GM23338 (cell line): ENCODE measurements at regions not wholly inside any gene's neighbourhood (a gene's known extent, or its start where the extent isn't known, plus 50 kb on each side); places are given as distances from the start of the nearest gene placed in this dataset.

ENCODE experiments used
- ATAC-seq: fragments of 200-7000 bp; cut with Tn5 transposase; 3 replicates; pipeline ENCODE4 v1.9.1; 2020
- DNase-seq: peaks from one replicate; pipeline ENCODE4 v3.0.0-alpha.2; 2015; ENCODE audit warnings: low spot score
- H2AFZ ChIP-seq: fragments of 200-600 bp; sonication (generic); 2 replicates; pipeline ENCODE4 v1.8.0; 2016; ENCODE audit warnings: antibody characterized with exemption, mild to moderate bottlenecking, moderate library complexity
- H3F3A ChIP-seq: fragments of 200-600 bp; sonication (generic); replicated peaks from 2 replicates; pipeline ENCODE4 v1.8.0; 2017; ENCODE audit warnings: antibody characterized with exemption, mixed run types, low read depth
- H3K27ac ChIP-seq: fragments of 200-600 bp; sonication (generic); 2 replicates; pipeline ENCODE4 v1.6.1; 2016; ENCODE audit warnings: low read depth
- H3K27me3 ChIP-seq: fragments of 200-600 bp; sonication (generic); 2 replicates; pipeline ENCODE4 v1.8.0; 2016; ENCODE audit warnings: mild to moderate bottlenecking, mixed run types, moderate library complexity; ENCODE audit not compliant: insufficient read depth
- H3K36me3 ChIP-seq: fragments of 200-600 bp; sonication (generic); 2 replicates; pipeline ENCODE4 v1.8.0; 2016; ENCODE audit warnings: mild to moderate bottlenecking; ENCODE audit not compliant: insufficient read depth
- H3K4me1 ChIP-seq: fragments of 200-600 bp; sonication (generic); 2 replicates; pipeline ENCODE4 v1.8.0; 2016; ENCODE audit warnings: mild to moderate bottlenecking, moderate library complexity; ENCODE audit not compliant: insufficient read depth
- H3K4me2 ChIP-seq: fragments of 200-600 bp; sonication (generic); 2 replicates; pipeline ENCODE4 v1.7.1; 2017; ENCODE audit warnings: mixed run types
- H3K4me3 ChIP-seq: fragments of 200-600 bp; sonication (generic); 2 replicates; pipeline ENCODE4 v1.6.1; 2016; ENCODE audit warnings: mixed run types
- H3K79me2 ChIP-seq: fragments of 200-600 bp; sonication (generic); replicated peaks from 2 replicates; pipeline ENCODE4 v1.8.0; 2017; ENCODE audit warnings: mild to moderate bottlenecking; ENCODE audit not compliant: insufficient read depth
- H3K9me2 ChIP-seq: fragments of 200-600 bp; sonication (generic); 2 replicates; pipeline ENCODE4 v1.8.0; 2017; ENCODE audit not compliant: insufficient read depth
- H4K20me1 ChIP-seq: fragments of 200-600 bp; sonication (generic); replicated peaks from 2 replicates; pipeline ENCODE4 v1.8.0; 2017; ENCODE audit warnings: mild to moderate bottlenecking; ENCODE audit not compliant: insufficient read depth
- H3K27ac Mint-ChIP-seq: 2 replicates; pipeline ENCODE4 v1.8.0; 2020; ENCODE audit warnings: inconsistent platforms, mild to moderate bottlenecking, moderate library complexity, mixed read lengths
- H3K27me3 Mint-ChIP-seq: 3 replicates; pipeline ENCODE4 v1.8.0; 2022; ENCODE audit warnings: low read depth, mild to moderate bottlenecking, moderate library complexity, mixed read lengths, inconsistent platforms; ENCODE audit not compliant: insufficient read depth, poor library complexity
- H3K36me3 Mint-ChIP-seq: 3 replicates; pipeline ENCODE4 v1.8.0; 2021; ENCODE audit warnings: low read depth, mild to moderate bottlenecking, inconsistent platforms, moderate library complexity, mixed read lengths
- H3K4me1 Mint-ChIP-seq: 3 replicates; pipeline ENCODE4 v1.8.0; 2020; ENCODE audit warnings: mild to moderate bottlenecking, inconsistent platforms, mixed read lengths
- H3K4me3 Mint-ChIP-seq: 3 replicates; pipeline ENCODE4 v1.8.0; 2021; ENCODE audit warnings: moderate library complexity, mild to moderate bottlenecking, inconsistent platforms, mixed read lengths
- H3K9me3 Mint-ChIP-seq: 3 replicates; pipeline ENCODE4 v1.8.0; 2020; ENCODE audit warnings: moderate library complexity, mild to moderate bottlenecking, inconsistent platforms, mixed read lengths
- CREB1 ChIP-seq: fragments of 250-450 bp; sonication (Bioruptor Pico); IDR thresholded peaks from 2 replicates; pipeline ENCODE4 v1.5.0; 2020; ENCODE audit warnings: low read depth, mild to moderate bottlenecking, moderate library complexity
- JUNB ChIP-seq: IDR thresholded peaks from one replicate; pipeline ENCODE4 v1.6.1; 2016; ENCODE audit warnings: antibody characterized with exemption; ENCODE audit not compliant: unreplicated experiment
- NANOG ChIP-seq: IDR thresholded peaks from 2 replicates; pipeline ENCODE4 v1.6.1; 2016; ENCODE audit warnings: antibody characterized with exemption, borderline replicate concordance
- STAT1 ChIP-seq: IDR thresholded peaks from one replicate; pipeline ENCODE4 v1.6.1; 2016; ENCODE audit warnings: antibody characterized with exemption; ENCODE audit not compliant: unreplicated experiment
- TF ChIP-seq, protein P1 (sequence below): fragments of 250-450 bp; sonication (Bioruptor Pico); IDR thresholded peaks from 2 replicates; pipeline ENCODE4 v1.5.0; 2020; ENCODE audit warnings: mild to moderate bottlenecking, moderate library complexity
- TF ChIP-seq, protein P2 (sequence below): IDR thresholded peaks from 2 replicates; pipeline ENCODE4 v1.6.1; 2016; ENCODE audit warnings: antibody characterized with exemption
- TF ChIP-seq, protein P3 (sequence below): IDR thresholded peaks from one replicate; pipeline ENCODE4 v1.6.1; 2018; ENCODE audit warnings: antibody characterized with exemption; ENCODE audit not compliant: unreplicated experiment
- TF ChIP-seq, protein P4 (sequence below), 2 experiments: fragments of 200-600 bp in 1 of 2; sonication (generic) in 1 of 2; conservative IDR thresholded peaks; 2 replicates each; pipeline versions ENCODE4 v1.5.1 to v1.6.1; 2016 to 2017; ENCODE audit warnings: antibody characterized with exemption in 2 of 2, low read depth in 2 of 2, mild to moderate bottlenecking in 2 of 2, moderate library complexity in 1 of 2

DNA sequence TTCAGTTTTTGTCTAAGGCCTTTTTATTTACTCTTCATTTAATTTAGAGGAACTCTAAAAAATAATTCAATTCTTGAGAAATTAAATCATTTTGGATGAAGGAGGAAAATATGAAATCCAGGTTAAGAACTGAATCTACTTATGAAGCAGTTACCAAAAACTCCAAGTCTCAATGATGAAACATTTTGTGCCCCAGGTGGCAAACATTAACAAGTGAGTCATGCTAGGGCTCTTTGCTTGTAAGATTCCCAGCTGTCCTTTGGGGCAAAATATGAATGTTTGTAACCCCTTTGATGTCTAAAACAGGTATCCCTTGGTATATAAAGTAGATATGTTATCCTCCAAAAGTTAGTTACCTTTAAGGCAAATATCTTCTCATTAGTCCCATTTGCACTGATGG, 202.4 kb downstream of the NEDD1 start:
- no peak overlapping the region for H3K4me3 Mint-ChIP-seq
- H3K27me3 Mint-ChIP-seq: no peaks in the 10 kb centered on the region

More for the DNA sequence above, 202.4 kb downstream of the NEDD1 start:
- Mint-ChIP-seq H3K27ac (no peak overlapping the region), H3K9me3 (peaks cover 9% of the 10 kb centered on the region; the same call in 2 of the 3 replicates), H3K4me1 (no peaks in the 10 kb centered on the region), H3K36me3 (peaks cover 6% of the 10 kb centered on the region; the same call in 1 of the 3 replicates)
- no peaks in the 10 kb centered on the region for H4K20me1 ChIP-seq
- no peak overlapping the region for H3K4me2 ChIP-seq
- no peak overlapping the region for H3K27ac ChIP-seq
- no peak overlapping the region for H3K4me3 ChIP-seq
- no peaks in the 10 kb centered on the region for H3K27me3 ChIP-seq
- no peaks in the 10 kb centered on the region for H3K36me3 ChIP-seq
- no peaks in the 10 kb centered on the region for H3K4me1 ChIP-seq
- H3K9me2 ChIP-seq: 0 out of 2 replicates have a peak, but pooled peaks cover 10% of the 10 kb centered on the region
- ATAC-seq (no peak), DNase-seq (no peak)
- no peak overlapping the region for H2AFZ ChIP-seq
- no peaks in the 10 kb centered on the region for H3K79me2 ChIP-seq
- H3F3A ChIP-seq: no peaks in the 10 kb centered on the region
- TF ChIP-seq, protein P1, sequence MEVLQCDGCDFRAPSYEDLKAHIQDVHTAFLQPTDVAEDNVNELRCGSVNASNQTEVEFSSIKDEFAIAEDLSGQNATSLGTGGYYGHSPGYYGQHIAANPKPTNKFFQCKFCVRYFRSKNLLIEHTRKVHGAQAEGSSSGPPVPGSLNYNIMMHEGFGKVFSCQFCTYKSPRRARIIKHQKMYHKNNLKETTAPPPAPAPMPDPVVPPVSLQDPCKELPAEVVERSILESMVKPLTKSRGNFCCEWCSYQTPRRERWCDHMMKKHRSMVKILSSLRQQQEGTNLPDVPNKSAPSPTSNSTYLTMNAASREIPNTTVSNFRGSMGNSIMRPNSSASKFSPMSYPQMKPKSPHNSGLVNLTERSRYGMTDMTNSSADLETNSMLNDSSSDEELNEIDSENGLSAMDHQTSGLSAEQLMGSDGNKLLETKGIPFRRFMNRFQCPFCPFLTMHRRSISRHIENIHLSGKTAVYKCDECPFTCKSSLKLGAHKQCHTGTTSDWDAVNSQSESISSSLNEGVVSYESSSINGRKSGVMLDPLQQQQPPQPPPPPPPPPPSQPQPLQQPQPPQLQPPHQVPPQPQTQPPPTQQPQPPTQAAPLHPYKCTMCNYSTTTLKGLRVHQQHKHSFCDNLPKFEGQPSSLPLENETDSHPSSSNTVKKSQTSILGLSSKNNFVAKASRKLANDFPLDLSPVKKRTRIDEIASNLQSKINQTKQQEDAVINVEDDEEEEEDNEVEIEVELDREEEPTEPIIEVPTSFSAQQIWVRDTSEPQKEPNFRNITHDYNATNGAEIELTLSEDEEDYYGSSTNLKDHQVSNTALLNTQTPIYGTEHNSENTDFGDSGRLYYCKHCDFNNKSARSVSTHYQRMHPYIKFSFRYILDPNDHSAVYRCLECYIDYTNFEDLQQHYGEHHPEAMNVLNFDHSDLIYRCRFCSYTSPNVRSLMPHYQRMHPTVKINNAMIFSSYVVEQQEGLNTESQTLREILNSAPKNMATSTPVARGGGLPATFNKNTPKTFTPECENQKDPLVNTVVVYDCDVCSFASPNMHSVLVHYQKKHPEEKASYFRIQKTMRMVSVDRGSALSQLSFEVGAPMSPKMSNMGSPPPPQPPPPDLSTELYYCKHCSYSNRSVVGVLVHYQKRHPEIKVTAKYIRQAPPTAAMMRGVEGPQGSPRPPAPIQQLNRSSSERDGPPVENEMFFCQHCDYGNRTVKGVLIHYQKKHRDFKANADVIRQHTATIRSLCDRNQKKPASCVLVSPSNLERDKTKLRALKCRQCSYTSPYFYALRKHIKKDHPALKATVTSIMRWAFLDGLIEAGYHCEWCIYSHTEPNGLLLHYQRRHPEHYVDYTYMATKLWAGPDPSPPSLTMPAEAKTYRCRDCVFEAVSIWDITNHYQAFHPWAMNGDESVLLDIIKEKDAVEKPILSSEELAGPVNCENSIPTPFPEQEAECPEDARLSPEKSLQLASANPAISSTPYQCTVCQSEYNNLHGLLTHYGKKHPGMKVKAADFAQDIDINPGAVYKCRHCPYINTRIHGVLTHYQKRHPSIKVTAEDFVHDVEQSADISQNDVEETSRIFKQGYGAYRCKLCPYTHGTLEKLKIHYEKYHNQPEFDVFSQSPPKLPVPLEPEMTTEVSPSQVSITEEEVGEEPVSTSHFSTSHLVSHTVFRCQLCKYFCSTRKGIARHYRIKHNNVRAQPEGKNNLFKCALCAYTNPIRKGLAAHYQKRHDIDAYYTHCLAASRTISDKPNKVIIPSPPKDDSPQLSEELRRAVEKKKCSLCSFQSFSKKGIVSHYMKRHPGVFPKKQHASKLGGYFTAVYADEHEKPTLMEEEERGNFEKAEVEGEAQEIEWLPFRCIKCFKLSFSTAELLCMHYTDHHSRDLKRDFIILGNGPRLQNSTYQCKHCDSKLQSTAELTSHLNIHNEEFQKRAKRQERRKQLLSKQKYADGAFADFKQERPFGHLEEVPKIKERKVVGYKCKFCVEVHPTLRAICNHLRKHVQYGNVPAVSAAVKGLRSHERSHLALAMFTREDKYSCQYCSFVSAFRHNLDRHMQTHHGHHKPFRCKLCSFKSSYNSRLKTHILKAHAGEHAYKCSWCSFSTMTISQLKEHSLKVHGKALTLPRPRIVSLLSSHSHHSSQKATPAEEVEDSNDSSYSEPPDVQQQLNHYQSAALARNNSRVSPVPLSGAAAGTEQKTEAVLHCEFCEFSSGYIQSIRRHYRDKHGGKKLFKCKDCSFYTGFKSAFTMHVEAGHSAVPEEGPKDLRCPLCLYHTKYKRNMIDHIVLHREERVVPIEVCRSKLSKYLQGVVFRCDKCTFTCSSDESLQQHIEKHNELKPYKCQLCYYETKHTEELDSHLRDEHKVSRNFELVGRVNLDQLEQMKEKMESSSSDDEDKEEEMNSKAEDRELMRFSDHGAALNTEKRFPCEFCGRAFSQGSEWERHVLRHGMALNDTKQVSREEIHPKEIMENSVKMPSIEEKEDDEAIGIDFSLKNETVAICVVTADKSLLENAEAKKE (CRISPR knock-in tag): no peak
- TF ChIP-seq, protein P2, sequence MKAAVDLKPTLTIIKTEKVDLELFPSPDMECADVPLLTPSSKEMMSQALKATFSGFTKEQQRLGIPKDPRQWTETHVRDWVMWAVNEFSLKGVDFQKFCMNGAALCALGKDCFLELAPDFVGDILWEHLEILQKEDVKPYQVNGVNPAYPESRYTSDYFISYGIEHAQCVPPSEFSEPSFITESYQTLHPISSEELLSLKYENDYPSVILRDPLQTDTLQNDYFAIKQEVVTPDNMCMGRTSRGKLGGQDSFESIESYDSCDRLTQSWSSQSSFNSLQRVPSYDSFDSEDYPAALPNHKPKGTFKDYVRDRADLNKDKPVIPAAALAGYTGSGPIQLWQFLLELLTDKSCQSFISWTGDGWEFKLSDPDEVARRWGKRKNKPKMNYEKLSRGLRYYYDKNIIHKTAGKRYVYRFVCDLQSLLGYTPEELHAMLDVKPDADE: no peak
- TF ChIP-seq STAT1: no peak
- no peak for TF ChIP-seq CREB1 (CRISPR knock-in tag)
- TF ChIP-seq, protein P3, sequence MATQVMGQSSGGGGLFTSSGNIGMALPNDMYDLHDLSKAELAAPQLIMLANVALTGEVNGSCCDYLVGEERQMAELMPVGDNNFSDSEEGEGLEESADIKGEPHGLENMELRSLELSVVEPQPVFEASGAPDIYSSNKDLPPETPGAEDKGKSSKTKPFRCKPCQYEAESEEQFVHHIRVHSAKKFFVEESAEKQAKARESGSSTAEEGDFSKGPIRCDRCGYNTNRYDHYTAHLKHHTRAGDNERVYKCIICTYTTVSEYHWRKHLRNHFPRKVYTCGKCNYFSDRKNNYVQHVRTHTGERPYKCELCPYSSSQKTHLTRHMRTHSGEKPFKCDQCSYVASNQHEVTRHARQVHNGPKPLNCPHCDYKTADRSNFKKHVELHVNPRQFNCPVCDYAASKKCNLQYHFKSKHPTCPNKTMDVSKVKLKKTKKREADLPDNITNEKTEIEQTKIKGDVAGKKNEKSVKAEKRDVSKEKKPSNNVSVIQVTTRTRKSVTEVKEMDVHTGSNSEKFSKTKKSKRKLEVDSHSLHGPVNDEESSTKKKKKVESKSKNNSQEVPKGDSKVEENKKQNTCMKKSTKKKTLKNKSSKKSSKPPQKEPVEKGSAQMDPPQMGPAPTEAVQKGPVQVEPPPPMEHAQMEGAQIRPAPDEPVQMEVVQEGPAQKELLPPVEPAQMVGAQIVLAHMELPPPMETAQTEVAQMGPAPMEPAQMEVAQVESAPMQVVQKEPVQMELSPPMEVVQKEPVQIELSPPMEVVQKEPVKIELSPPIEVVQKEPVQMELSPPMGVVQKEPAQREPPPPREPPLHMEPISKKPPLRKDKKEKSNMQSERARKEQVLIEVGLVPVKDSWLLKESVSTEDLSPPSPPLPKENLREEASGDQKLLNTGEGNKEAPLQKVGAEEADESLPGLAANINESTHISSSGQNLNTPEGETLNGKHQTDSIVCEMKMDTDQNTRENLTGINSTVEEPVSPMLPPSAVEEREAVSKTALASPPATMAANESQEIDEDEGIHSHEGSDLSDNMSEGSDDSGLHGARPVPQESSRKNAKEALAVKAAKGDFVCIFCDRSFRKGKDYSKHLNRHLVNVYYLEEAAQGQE: no peak
- TF ChIP-seq, protein P4, sequence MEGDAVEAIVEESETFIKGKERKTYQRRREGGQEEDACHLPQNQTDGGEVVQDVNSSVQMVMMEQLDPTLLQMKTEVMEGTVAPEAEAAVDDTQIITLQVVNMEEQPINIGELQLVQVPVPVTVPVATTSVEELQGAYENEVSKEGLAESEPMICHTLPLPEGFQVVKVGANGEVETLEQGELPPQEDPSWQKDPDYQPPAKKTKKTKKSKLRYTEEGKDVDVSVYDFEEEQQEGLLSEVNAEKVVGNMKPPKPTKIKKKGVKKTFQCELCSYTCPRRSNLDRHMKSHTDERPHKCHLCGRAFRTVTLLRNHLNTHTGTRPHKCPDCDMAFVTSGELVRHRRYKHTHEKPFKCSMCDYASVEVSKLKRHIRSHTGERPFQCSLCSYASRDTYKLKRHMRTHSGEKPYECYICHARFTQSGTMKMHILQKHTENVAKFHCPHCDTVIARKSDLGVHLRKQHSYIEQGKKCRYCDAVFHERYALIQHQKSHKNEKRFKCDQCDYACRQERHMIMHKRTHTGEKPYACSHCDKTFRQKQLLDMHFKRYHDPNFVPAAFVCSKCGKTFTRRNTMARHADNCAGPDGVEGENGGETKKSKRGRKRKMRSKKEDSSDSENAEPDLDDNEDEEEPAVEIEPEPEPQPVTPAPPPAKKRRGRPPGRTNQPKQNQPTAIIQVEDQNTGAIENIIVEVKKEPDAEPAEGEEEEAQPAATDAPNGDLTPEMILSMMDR (conservative IDR thresholded peaks at IDR 0.05; ENCODE audit: low read depth in 2 of 2): no peak
- no peak for TF ChIP-seq NANOG
- no peak for TF ChIP-seq JUNB
